Gastroesophageal sphincter (tissue), 4 donors: ENCODE measurements at regions not wholly inside any gene's neighbourhood (a gene's known extent, or its start where the extent isn't known, plus 50 kb on each side); places are given as distances from the start of the nearest gene placed in this dataset.

Source experiments
- ATAC-seq: fragments of 150-250 bp; one replicate; pipeline ENCODE4 v1.9.1; 2016; ENCODE audit warnings: mild to moderate bottlenecking, moderate library complexity
- H3K27ac ChIP-seq, 4 donors: fragments of 200-600 bp; sonication (generic) in 3 of 4; 1 replicate in 3 of 4; 2 replicates in 1 of 4; pipeline ENCODE4 v1.5.1; 2016 to 2019
- H3K27me3 ChIP-seq: fragments of 200-600 bp; sonication (generic); one replicate; pipeline ENCODE4 v1.5.1; 2019
- H3K36me3 ChIP-seq, 2 donors: fragments of 200-600 bp; sonication (generic); one replicate each; pipeline ENCODE4 v1.5.1; 2019; ENCODE audit warnings: control low read depth in 1 of 2
- H3K4me1 ChIP-seq, 3 donors: fragments of 200-600 bp; sonication (generic); 1 replicate in 2 of 3; 2 replicates in 1 of 3; pipeline ENCODE4 v1.5.1; 2016 to 2019; ENCODE audit warnings: control low read depth in 2 of 3
- H3K4me3 ChIP-seq, 2 donors: fragments of 200-600 bp; sonication (generic); one replicate each; pipeline ENCODE4 v1.5.1; 2019; ENCODE audit warnings: mild to moderate bottlenecking in 1 of 2, moderate library complexity in 1 of 2
- H3K9me3 ChIP-seq, 3 donors: fragments of 200-600 bp; sonication (generic); one replicate each; pipeline ENCODE4 v1.5.1; 2017 to 2019; ENCODE audit warnings: control low read depth in 2 of 3
- CTCF ChIP-seq, 4 experiments: fragments of 200-600 bp in 2 of 4; fragments of 450-650 bp in 2 of 4; sonication (generic) in 1 of 4; IDR thresholded peaks; one replicate each; pipeline ENCODE4 v1.5.1; 2017 to 2019; ENCODE audit warnings: antibody characterized with exemption in 4 of 4, mild to moderate bottlenecking in 2 of 4, moderate library complexity in 2 of 4
- EP300 ChIP-seq: sonication (generic); formaldehyde crosslinking; IDR thresholded peaks from one replicate; pipeline ENCODE4 v1.6.1; 2017; ENCODE audit warnings: antibody characterized with exemption, mild to moderate bottlenecking
- POLR2A ChIP-seq, 2 donors: fragments of 450-650 bp; IDR thresholded peaks; one replicate each; pipeline ENCODE4 v1.6.1; 2017; ENCODE audit warnings: antibody characterized with exemption in 2 of 2, mild to moderate bottlenecking in 2 of 2, moderate library complexity in 1 of 2
- POLR2AphosphoS5 ChIP-seq: sonication (generic); formaldehyde crosslinking; IDR thresholded peaks from one replicate; pipeline ENCODE4 v1.6.1; 2017; ENCODE audit warnings: antibody characterized with exemption
- WGBS, 2 donors: methylation state at CpG; one replicate each; pipeline ENCODE4 v1.1.5; 2018; ENCODE audit warnings: low coverage in 1 of 2; 5-methylcytosine and 5-hydroxymethylcytosine counted together

DNA sequence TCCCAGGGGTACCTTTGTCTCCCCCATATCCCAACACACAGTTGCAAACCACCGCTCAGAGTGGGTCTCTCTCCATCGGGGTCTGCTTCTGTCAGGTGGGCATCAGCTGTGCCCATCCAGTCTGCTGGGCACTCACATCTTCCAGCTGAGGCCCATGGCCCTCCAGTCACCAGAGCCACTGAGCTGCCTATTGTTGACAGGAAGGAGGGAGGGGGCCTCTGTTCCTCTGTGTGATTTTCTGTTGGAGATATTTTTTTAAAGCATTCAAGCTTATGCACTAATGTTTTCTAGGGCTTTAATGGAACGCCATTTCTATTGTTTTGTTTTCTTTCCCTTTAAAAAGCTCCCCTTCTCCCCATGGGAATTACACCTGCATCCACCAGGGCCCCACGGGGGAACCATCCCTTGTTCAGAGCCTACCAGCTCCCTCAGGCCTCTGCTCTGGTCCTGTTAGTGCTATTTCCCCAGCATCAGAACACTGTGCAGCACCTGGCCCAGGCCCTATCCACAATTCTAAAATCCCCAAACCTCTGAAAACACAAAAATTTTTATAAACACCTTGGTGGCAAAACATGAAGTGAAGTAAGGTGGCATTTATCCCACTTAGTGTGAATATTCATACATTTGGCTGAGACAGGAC, 326.2 kb downstream of the CD83 start:
- no peaks in the 10 kb centered on the region for H3K27me3 ChIP-seq
- H3K36me3 ChIP-seq = no peaks in the 10 kb centered on the region
- H3K4me3 ChIP-seq = no peak overlapping the region
- peaks cover 8 to 35% (median 13%) of the 10 kb centered on the region in 3 donors for H3K4me1 ChIP-seq
- H3K27ac ChIP-seq = no peak overlapping the region
- H3K9me3 ChIP-seq = peaks cover 0 to 3% (median 0%) of the 10 kb centered on the region in 3 donors
- TF ChIP-seq CTCF (IDR thresholded peaks at IDR 0.05) (no peak), POLR2A (IDR thresholded peaks at IDR 0.05) (no peak), EP300 (no peak), POLR2AphosphoS5 (no peak)
- no peak for ATAC-seq
- 87 to 100% methylated on average over 2 to 4 of the region's 4 CpGs for WGBS, 2 donors

DNA sequence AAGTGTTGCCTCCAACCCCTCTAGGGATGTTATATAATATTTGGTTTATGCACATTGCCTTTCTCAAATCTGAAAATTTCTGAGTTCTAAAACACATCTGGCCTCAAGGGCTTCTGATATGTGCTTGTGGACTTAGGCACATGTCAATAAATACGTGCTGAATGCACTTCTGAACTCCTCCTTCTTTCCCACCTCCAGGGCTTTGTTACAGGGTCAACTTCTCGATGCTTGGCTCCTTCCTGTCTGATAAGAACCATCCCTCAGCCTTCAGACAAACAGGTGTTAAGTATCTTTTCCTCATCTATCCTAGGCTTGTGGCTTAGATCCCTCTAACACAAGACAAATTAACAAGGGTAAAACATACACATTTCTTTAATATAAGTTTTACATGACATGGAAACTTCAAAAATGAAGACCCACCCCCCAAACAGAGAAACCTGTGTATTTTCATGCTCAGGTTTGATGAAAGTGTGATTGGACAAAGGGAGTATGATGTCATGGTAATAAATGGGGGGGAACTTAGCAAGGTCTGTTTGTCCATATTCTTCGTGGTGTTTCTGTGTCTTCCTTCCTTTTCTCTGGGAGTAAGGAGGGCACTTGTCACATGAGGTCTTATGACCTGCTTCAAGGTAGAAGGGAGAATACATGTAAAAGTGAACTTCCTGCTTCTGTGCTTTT, 326.9 kb downstream of the CD83 start:
- H3K27ac ChIP-seq = no peak overlapping the region
- H3K27me3 ChIP-seq = no peaks in the 10 kb centered on the region
- ATAC-seq = no peak
- H3K4me1 ChIP-seq = peaks cover 8 to 31% (median 13%) of the 10 kb centered on the region in 3 donors
- peaks cover 0 to 3% (median 0%) of the 10 kb centered on the region in 3 donors for H3K9me3 ChIP-seq
- TF ChIP-seq EP300 = no peak
- TF ChIP-seq CTCF (IDR thresholded peaks at IDR 0.05) = no peak
- no peak for TF ChIP-seq POLR2AphosphoS5
- TF ChIP-seq POLR2A (IDR thresholded peaks at IDR 0.05) = no peak
- 71 to 74% methylated on average over 3 of the region's 3 CpGs for WGBS, 2 donors
- H3K4me3 ChIP-seq = no peak overlapping the region
- H3K36me3 ChIP-seq = no peaks in the 10 kb centered on the region

DNA sequence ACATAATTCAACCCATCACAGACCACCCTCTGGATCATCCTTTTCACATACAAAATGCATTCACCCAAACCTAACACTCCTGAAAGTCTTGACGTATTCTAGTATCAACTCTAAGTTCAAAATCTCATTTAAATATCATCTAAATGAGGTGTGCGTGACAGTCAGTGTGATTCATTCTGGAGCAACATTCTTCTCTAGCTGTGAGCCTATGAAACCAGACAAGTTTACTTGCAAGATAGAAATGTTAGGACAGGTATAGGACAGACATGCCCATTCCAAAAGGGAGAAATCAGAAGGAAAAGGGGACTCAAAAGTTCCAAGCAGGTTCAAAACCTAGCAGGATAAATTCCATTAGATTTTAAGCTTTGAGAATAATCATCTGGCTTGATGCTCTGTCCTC, 329.7 kb downstream of the CD83 start:
- Histone ChIP-seq H3K4me1 (peaks cover 0 to 8% (median 0%) of the 10 kb centered on the region in 3 donors), H3K9me3 (peaks cover 0 to 3% (median 0%) of the 10 kb centered on the region in 3 donors), H3K27ac (no peak overlapping the region), H3K27me3 (no peaks in the 10 kb centered on the region), H3K4me3 (no peak overlapping the region), H3K36me3 (no peaks in the 10 kb centered on the region)
- 88 to 100% methylated on average over 2 of the region's 2 CpGs for WGBS, 2 donors
- no peak for ATAC-seq
- TF ChIP-seq POLR2AphosphoS5 (no peak), CTCF (IDR thresholded peaks at IDR 0.05) (no peak), EP300 (no peak), POLR2A (IDR thresholded peaks at IDR 0.05) (no peak)

GRCh38 chr6:14448246-14448645, 330.7 kb downstream of the CD83 start:
- TF ChIP-seq CTCF (IDR thresholded peaks at IDR 0.05) (no peak), POLR2AphosphoS5 (no peak), POLR2A (IDR thresholded peaks at IDR 0.05) (no peak), EP300 (no peak)
- no peak overlapping the region for H3K4me3 ChIP-seq
- H3K36me3 ChIP-seq = no peaks in the 10 kb centered on the region
- 83 to 100% methylated on average over 1 of the region's 1 CpG for WGBS, 2 donors
- peaks cover 0 to 3% (median 0%) of the 10 kb centered on the region in 3 donors for H3K9me3 ChIP-seq
- no peak overlapping the region for H3K27ac ChIP-seq
- ATAC-seq = no peak
- no peaks in the 10 kb centered on the region for H3K27me3 ChIP-seq
- peaks cover 0 to 9% (median 0%) of the 10 kb centered on the region in 3 donors for H3K4me1 ChIP-seq

DNA sequence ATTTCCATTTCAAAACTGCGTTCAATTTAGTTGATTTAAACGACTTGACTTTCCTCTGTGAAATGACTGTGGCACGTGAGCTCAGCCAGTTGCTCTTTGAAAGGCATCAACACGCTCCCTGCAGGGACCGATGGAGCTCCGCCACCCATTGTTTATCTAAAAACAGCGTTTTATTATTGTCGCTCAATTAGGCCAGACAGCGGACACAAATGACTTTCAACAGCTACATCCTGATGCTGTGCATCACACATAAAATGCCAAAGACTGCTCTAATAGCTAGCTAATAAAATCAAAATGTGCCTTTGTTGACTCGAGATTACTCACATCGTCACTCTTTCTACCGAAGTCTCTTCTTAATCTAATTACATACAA, 332.5 kb downstream of the CD83 start:
- H3K27me3 ChIP-seq = no peaks in the 10 kb centered on the region
- TF ChIP-seq EP300 (no peak), POLR2AphosphoS5 (no peak), POLR2A (IDR thresholded peaks at IDR 0.05) (no peak), CTCF (IDR thresholded peaks at IDR 0.05) (no peak)
- ATAC-seq = no peak
- peaks cover 0 to 26% (median 0%) of the 10 kb centered on the region in 3 donors for H3K4me1 ChIP-seq
- WGBS, 2 donors = 64 to 71% methylated on average over 4 to 7 of the region's 12 CpGs
- H3K4me3 ChIP-seq = no peak overlapping the region
- H3K36me3 ChIP-seq = no peaks in the 10 kb centered on the region
- peaks cover 0 to 3% (median 0%) of the 10 kb centered on the region in 3 donors for H3K9me3 ChIP-seq
- H3K27ac ChIP-seq = no peak overlapping the region
